ENCODE measurements at regions not wholly inside any gene's neighbourhood (a gene's known extent, or its start where the extent isn't known, plus 50 kb on each side); places are given as distances from the start of the nearest gene placed in this dataset.

GRCh38 chr9:79985264-79985663 is 413.5 kb downstream of the TLE4 start:
- no peak for DNase-seq

DNA sequence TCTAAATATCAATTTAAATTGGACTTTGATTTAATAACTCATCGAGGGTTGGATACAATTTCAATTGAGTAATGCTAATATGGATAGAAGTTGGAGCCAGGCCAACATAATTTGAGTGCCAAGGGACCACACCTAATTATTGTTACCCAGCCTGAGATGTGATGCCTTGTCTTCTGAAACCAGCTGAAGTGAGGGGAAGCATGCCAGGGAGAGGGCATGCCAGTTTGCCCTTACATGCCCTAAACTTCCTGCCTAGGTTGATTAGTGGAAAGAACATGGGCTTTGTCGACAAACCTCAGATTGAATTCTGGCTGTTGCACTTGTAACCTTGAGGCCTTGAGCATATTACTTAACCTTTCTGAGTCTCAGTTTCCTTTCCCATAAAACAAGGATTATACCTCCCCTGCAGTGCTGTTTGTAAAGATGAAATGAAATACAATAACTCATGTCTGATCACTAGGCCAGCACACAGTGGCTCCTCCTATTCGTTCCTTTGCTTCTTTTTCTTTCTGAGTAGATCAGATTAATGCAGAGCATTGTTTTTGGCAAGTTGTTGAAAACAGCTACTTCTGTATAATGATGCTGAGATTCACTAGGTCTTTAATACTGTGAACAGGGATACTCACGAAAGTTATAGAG is 412.8 kb downstream of the TLE4 start:
- no peak for DNase-seq

DNA sequence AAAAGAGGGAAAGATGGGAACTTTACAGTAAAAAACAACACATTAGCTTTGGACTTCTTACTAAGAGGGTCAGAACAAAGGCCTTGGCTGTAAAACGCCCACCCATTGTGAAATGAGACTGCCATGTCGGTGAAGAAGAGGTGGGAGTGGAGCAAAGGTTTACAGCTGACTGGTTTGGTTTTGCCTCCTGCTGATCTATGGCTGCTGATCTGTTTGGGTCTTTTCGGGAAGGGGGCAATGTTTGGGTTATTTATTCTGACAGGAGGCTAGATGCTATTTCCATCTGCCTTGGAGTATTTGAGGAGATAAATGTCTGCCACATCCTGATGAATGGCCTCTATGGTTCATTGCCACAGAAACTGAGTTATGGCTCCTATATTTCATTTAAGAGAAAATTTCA is 408.7 kb downstream of the TLE4 start:
- peak; percentile 41 for DNase-seq

- DNase-seq, result no peak
Observed at GRCh38 chr9:79977510-79978197, 405.9 kb downstream of the TLE4 start.

- no peak for DNase-seq
Observed at GRCh38 chr9:79977074-79977435, 405.3 kb downstream of the TLE4 start.

DNA sequence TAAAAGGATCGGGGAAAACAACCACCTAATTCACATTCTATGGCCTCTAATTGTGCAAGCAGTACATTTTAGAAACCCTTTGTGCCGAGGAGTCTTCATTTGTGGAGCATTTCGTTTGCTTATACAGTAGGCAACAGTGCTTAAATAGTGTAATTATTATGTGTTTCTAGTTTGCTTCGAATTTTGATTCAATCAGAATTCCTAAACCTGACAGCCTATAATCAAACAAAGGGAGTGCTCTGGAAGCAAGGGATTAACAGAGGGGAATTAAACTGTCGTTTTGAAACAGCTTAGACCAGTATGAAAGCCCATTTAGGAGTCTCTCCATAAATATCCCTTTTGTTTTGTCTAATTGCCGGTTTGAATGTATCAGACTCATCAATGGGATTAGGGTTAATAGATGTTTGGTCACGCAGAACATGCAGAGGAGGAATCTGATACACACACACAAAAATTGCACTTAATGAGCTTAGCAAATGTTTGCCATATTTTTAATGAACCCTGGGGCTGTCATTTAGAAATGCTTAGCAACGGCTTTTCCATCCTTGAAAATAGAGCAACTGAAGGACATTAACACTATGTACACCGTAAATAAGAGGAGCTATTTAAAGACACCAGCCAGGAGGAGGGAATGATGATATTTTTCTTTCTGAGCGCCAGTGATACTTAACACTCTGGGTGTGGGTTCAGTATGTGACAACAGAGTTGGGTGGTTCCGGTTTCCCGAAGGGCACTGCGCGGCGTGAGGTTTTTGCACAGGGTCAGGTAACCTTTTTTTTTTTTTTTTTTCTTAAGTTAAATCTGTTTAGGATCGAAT is 404.7 kb downstream of the TLE4 start:
- DNase-seq, result peak; percentile 69

- peak; percentile 59 for DNase-seq
Observed at GRCh38 chr9:79975621-79976256, 404.0 kb downstream of the TLE4 start.

- no peak for DNase-seq
Observed at GRCh38 chr9:79974806-79975422, 403.1 kb downstream of the TLE4 start.

- no peak for DNase-seq
Observed at GRCh38 chr9:79973627-79974026, 401.9 kb downstream of the TLE4 start.

- no peak for DNase-seq
Observed at GRCh38 chr9:79970146-79970425, 398.3 kb downstream of the TLE4 start.

DNA sequence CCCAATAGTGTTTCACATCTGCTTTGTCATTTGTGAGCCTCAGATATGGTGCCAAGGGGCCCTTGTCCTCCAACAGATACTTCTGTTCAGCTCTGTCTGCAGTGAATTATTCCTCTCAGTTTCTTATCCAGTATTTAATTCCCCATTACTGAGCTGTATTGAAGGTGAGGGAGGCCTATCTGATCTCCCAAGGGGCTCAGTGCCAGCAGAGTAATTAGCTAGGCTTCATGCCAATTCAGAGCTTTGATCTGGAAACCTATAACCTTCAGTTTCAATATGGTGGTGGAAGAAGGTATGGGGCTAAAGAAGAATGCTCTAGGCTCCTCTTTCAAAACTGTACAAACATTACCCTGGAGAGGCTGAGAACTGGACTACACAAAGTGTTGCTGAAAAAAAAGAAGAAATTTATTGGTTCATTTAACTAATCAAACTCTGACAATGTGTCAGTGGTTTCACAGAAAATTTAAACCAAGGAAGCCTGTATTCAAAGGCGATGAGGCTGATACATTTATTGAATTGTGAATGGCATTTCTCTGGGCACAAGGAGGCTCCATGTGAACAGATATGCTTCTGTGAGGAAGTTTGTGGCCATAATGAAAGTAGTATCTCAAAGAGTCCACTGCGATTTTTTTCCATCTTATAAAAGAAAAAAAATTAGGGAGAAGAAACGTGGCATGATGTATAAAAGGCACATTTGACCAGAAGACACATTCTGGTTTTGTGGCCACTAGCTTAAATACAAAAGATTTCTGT is 397.8 kb downstream of the TLE4 start:
- no peak for DNase-seq

GRCh38 chr9:79968533-79968932 is 396.8 kb downstream of the TLE4 start:
- no peak for DNase-seq

DNA sequence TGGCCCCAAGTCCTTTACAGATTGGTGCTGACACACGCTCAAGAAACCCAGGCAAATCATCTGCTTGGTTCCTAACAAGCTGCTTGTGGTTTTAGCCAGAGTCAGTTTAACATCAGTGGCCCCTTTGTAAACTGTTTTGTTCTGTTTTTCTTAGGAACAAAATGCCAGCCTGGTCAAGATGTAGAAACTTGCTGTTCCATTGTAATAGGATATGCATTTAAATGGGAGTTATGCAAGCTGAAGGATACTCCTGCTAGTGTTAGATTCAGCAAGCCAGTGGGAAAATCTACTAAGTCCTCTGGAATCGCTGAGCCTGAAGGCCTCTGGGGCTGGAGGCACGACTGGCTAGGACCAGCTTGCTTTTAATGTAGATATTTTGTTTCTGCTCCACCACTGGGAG is 391.1 kb downstream of the TLE4 start:
- DNase-seq, result no peak

DNA sequence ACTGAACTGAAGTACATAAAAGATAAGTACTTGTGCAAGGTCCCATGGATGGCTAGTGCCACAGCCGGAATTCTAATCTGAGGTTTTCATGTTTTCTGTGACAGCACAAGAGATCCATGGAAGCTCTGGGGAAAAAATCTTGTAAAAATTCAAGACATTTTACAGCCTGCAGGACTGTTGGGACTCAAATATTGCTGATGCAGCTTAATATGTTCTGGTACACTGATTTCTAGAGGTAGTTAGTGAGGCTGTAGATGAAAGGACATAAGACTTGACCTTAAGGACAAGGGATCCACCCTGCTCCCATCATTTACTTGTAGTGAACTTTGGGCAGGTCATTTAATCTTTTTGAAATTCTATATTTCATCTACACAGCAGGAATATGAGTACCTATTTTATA is 390.4 kb downstream of the TLE4 start:
- no peak for DNase-seq

- no peak for DNase-seq
Observed at GRCh38 chr9:79955300-79955699, 383.5 kb downstream of the TLE4 start.

DNA sequence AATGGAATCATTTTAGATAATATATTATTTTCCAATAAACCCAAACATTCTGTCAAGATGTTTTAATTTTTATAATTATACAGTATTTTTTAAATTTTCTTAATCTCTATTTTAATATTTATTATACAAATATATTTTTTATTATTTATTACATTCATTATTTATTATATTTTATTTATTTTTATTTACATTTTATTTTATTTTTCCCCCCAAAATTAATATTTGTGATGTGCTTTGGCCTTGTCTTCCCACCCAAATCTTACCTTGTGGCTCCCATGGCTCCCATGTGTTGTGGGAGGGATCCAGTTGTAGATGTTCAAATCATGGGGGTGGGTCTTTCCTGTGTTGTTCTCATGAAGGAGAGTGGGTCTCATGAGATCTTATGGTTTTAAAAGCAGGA is 382.1 kb downstream of the TLE4 start:
- no peak for DNase-seq

DNA sequence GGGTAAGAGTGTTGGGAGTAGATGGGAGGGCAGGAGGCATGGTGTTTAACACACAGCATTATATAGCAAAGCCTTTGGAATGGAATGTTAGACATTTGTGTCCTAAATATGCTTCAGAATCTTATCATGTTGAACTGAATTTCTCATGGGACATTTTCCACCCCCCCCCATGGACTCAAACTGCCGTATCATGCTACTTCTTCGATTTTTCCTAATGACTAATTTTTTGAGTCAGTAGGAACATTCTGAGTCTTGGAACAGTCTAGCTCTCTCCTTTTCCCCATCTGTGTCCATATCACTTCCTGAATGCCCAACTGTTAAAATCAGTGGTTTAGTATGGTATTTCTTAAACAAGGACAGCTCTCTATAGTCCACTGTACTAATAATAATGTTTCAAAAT is 380.6 kb downstream of the TLE4 start:
- DNase-seq, result no peak

- no peak for DNase-seq
Observed at GRCh38 chr9:79946712-79947111, 374.9 kb downstream of the TLE4 start.

GRCh38 chr9:79945495-79945894 is 373.7 kb downstream of the TLE4 start:
- DNase-seq, result no peak

DNA sequence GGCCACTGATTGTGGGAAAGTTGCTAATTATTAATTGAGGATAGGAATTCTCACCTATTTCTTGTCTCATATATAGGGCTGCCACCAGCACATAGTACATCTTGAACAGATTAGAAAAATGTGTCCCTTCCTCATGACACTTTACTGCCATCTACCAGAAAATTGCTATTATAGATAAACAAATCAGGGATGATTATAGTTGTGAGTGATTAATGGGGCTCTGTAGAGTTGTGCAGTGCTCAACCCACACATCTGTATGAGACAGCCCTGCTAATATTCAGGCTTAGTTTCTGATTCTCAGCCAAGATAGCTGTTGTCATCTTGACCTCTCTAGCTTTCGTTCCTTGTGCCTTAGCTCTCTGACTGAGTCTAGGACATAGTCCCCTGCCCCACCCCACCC is 373.3 kb downstream of the TLE4 start:
- DNase-seq, result no peak

GRCh38 chr9:79940919-79941318 is 369.2 kb downstream of the TLE4 start:
- DNase-seq, result no peak

GRCh38 chr9:79939819-79940218 is 368.1 kb downstream of the TLE4 start:
- no peak for DNase-seq

Data from left kidney (tissue), 1 donor.